ENCODE measurements at regions not wholly inside any gene's neighbourhood (a gene's known extent, or its start where the extent isn't known, plus 50 kb on each side); places are given as distances from the start of the nearest gene placed in this dataset.

DNA sequence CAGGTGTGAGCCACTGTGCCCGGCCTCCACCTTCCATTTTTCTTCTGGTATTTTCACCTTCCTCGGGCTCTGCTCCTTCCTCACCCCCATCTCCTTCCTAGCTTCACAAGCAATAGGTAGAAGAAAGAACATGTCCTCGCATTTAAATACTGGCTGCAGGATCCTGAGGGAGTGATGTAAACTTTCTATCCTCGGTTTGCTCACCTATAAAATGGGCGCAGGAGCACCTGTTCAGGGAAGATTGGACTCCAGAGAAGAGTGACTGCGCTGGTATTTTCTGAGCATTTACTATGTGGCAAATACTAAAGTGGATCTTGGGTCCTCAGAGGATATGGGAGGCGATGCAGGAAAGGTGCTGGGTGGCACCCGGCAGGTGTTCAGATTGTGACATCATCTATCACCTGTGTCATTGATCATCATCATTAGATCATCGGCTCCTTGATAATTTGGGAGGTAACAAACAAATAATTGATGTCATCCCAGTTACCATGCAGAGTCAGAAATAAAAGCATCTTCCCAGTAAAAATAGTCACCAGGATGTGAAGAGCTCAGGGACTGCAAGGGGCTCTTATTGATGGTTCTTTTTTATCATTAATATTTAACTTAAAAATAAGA, 72.8 kb downstream of the FOXL1 start:
- ChIA-PET POLR2A (no interaction called here), CTCF (no interaction called here)
- Mint-ChIP-seq H3K27me3 (ENCODE audit: low read depth) (no peaks in the 10 kb centered on the region), H3K4me3 (no peak overlapping the region), H3K36me3 (ENCODE audit: low read depth) (no peaks in the 10 kb centered on the region), H3K9me3 (ENCODE audit: insufficient read depth) (peaks cover 3% of the 10 kb centered on the region), H3K27ac (no peak overlapping the region), H3K4me1 (ENCODE audit: low read depth) (no peaks in the 10 kb centered on the region)
- DNase-seq (no peak), ATAC-seq (no peak)

GRCh38 chr16:86651823-86652222, 73.5 kb downstream of the FOXL1 start:
- Mint-ChIP-seq H3K4me3 (no peak overlapping the region), H3K4me1 (ENCODE audit: low read depth) (no peaks in the 10 kb centered on the region), H3K36me3 (ENCODE audit: low read depth) (no peaks in the 10 kb centered on the region), H3K27ac (no peak overlapping the region), H3K9me3 (ENCODE audit: insufficient read depth) (peaks cover 3% of the 10 kb centered on the region), H3K27me3 (ENCODE audit: low read depth) (no peaks in the 10 kb centered on the region)
- ATAC-seq (no peak), DNase-seq (no peak)
- POLR2A ChIA-PET: no interaction called here
- CTCF ChIA-PET: no interaction called here

GRCh38 chr16:86653285-86654006, 75.1 kb downstream of the FOXL1 start:
- POLR2A ChIA-PET: no interaction called here
- H3K27ac Mint-ChIP-seq: no peak overlapping the region
- H3K4me1 Mint-ChIP-seq (ENCODE audit: low read depth): no peaks in the 10 kb centered on the region
- no peak overlapping the region for H3K4me3 Mint-ChIP-seq
- peaks cover 3% of the 10 kb centered on the region for H3K9me3 Mint-ChIP-seq (ENCODE audit: insufficient read depth)
- CTCF ChIA-PET: no interaction called here
- no peaks in the 10 kb centered on the region for H3K36me3 Mint-ChIP-seq (ENCODE audit: low read depth)
- ATAC-seq: no peak
- DNase-seq: no peak
- no peaks in the 10 kb centered on the region for H3K27me3 Mint-ChIP-seq (ENCODE audit: low read depth)

DNA sequence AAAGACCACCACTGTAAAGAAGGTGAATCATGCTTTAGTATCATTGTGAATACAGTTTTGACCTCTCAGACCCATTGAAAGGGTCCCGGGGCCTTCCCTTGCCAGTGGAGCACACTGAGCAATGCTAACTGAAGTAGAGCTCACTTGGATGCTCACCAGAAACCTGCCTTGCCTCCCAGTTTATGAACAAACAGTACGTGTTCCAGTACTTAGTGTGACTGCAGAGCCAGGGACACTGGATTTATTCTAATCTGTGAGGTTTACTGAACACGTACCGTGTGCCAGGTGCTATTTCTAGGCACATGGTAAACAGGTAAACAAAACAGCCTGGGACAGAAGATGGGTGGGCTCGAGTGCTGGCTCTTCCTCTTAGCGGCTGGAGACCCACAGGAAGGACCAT, 79.6 kb downstream of the FOXL1 start:
- H3K36me3 Mint-ChIP-seq (ENCODE audit: low read depth): no peaks in the 10 kb centered on the region
- peaks cover 6% of the 10 kb centered on the region for H3K27me3 Mint-ChIP-seq (ENCODE audit: low read depth)
- POLR2A ChIA-PET: no interaction called here
- no peaks in the 10 kb centered on the region for H3K9me3 Mint-ChIP-seq (ENCODE audit: insufficient read depth)
- H3K27ac Mint-ChIP-seq: no peak overlapping the region
- no peak for ATAC-seq
- no peak for DNase-seq
- H3K4me3 Mint-ChIP-seq: no peak overlapping the region
- CTCF ChIA-PET: no interaction called here
- no peaks in the 10 kb centered on the region for H3K4me1 Mint-ChIP-seq (ENCODE audit: low read depth)

DNA sequence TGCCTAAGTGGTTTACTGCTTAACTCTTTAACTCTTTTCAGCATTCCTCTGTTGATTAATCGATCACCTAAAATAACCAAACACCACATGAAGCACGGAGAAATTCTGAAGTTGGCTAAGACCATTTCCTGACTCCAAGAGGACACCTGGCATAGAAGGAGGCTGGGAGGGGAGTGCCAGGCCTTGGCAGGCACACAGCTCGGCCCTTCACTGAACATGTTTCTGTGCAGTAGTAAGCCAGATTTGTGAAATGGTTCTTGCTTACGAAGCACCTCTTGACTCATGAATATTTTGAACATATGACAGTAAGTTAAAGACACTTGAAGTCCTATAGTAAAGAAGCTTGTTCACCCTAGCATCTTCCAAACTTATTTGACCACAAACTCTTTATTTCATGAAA, 82.3 kb downstream of the FOXL1 start:
- ChIA-PET CTCF (no interaction called here), POLR2A (no interaction called here)
- peaks cover 11% of the 10 kb centered on the region for H3K27me3 Mint-ChIP-seq (ENCODE audit: low read depth)
- no peak overlapping the region for H3K27ac Mint-ChIP-seq
- peaks cover 20% of the 10 kb centered on the region for H3K4me1 Mint-ChIP-seq (ENCODE audit: low read depth)
- DNase-seq (no peak), ATAC-seq (no peak)
- no peak overlapping the region for H3K4me3 Mint-ChIP-seq
- peaks cover 2% of the 10 kb centered on the region for H3K36me3 Mint-ChIP-seq (ENCODE audit: low read depth)
- H3K9me3 Mint-ChIP-seq (ENCODE audit: insufficient read depth): no peaks in the 10 kb centered on the region

DNA sequence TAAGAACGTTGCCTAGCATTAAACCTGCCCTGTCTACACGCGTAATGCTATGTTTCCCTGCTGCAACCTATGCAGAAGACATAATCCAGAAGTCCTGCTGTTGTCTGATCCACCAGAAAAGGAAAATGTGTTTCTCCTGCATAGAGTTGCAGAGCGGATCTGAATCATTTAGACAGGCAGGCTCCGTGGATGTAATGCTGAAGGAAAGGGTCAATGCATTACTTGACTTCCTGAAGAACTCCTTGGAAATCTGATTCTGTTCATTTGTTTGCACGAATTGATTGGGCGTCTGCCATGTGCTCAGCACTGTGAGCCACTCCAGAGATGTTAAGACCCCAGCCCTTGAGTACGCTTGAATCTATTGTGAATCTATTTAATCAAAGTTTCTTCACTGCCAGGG, 83.4 kb downstream of the FOXL1 start:
- H3K4me1 Mint-ChIP-seq (ENCODE audit: low read depth): peaks cover 20% of the 10 kb centered on the region
- H3K27me3 Mint-ChIP-seq (ENCODE audit: low read depth): peaks cover 11% of the 10 kb centered on the region
- no peaks in the 10 kb centered on the region for H3K9me3 Mint-ChIP-seq (ENCODE audit: insufficient read depth)
- no peak overlapping the region for H3K27ac Mint-ChIP-seq
- H3K36me3 Mint-ChIP-seq (ENCODE audit: low read depth): peaks cover 2% of the 10 kb centered on the region
- no peak for DNase-seq
- ChIA-PET POLR2A (no interaction called here), CTCF (no interaction called here)
- no peak for ATAC-seq
- no peak overlapping the region for H3K4me3 Mint-ChIP-seq

- DNase-seq (no peak), ATAC-seq (no peak)
- no peak overlapping the region for H3K4me3 Mint-ChIP-seq
- H3K27ac Mint-ChIP-seq: no peak overlapping the region
- H3K4me1 Mint-ChIP-seq (ENCODE audit: low read depth): peaks cover 20% of the 10 kb centered on the region
- H3K27me3 Mint-ChIP-seq (ENCODE audit: low read depth): peaks cover 11% of the 10 kb centered on the region
- no peaks in the 10 kb centered on the region for H3K9me3 Mint-ChIP-seq (ENCODE audit: insufficient read depth)
- POLR2A ChIA-PET: no interaction called here
- H3K36me3 Mint-ChIP-seq (ENCODE audit: low read depth): peaks cover 2% of the 10 kb centered on the region
- CTCF ChIA-PET: no interaction called here
Measured at GRCh38 chr16:86662195-86662594, 83.8 kb downstream of the FOXL1 start.

- peaks cover 20% of the 10 kb centered on the region for H3K4me1 Mint-ChIP-seq (ENCODE audit: low read depth)
- no peak overlapping the region for H3K27ac Mint-ChIP-seq
- no peak for DNase-seq
- ChIA-PET POLR2A (no interaction called here), CTCF (no interaction called here)
- peaks cover 11% of the 10 kb centered on the region for H3K27me3 Mint-ChIP-seq (ENCODE audit: low read depth)
- H3K36me3 Mint-ChIP-seq (ENCODE audit: low read depth): peaks cover 2% of the 10 kb centered on the region
- no peaks in the 10 kb centered on the region for H3K9me3 Mint-ChIP-seq (ENCODE audit: insufficient read depth)
- no peak overlapping the region for H3K4me3 Mint-ChIP-seq
- ATAC-seq: no peak
Measured at GRCh38 chr16:86662740-86663139, 84.4 kb downstream of the FOXL1 start.

DNA sequence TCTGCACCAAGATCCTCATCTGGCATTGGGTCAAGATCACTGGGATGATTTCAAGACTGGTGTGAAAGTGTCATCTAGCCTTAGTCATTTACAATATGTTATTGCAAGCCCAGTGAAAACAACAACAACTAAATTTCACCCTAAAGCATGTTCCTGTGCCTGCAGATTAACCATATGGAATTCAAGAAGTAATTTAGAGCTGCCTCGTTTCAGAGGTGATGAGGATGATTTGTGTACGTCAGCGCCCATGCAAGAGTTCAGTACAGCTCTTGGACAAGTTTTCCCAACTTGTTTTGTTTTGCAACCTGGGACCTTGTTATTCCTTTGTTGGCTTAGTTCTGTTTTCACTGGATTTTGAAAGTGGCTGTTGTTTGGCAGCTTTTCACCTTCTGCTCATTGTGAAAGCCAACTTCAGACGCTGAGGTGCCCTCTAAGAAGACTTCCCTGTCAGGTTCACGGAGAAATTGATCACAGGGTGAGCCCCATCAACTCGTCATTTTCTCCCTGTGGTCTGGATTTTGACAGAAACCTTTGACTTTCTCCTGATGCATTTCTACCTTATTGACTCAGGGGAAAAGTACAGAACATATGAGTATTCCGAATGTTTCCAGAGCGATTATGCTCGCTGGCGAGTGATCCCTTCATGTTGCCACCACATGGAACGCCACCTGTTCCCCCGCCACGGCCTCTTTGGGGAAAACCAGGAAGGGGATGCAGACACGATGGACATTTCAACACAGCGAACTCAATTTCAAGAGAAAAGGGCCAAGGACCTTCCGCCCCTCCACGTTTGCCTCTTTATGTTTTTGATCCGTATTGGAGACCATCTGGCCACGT, 85.6 kb downstream of the FOXL1 start:
- ChIA-PET POLR2A (no interaction called here), CTCF (no interaction called here)
- no peak for ATAC-seq
- peaks cover 2% of the 10 kb centered on the region for H3K36me3 Mint-ChIP-seq (ENCODE audit: low read depth)
- no peaks in the 10 kb centered on the region for H3K9me3 Mint-ChIP-seq (ENCODE audit: insufficient read depth)
- peaks cover 11% of the 10 kb centered on the region for H3K27me3 Mint-ChIP-seq (ENCODE audit: low read depth)
- peak overlapping the region; percentile 80 for H3K27ac Mint-ChIP-seq
- DNase-seq: no peak
- H3K4me1 Mint-ChIP-seq (ENCODE audit: low read depth): peaks cover 22% of the 10 kb centered on the region
- no peak overlapping the region for H3K4me3 Mint-ChIP-seq

DNA sequence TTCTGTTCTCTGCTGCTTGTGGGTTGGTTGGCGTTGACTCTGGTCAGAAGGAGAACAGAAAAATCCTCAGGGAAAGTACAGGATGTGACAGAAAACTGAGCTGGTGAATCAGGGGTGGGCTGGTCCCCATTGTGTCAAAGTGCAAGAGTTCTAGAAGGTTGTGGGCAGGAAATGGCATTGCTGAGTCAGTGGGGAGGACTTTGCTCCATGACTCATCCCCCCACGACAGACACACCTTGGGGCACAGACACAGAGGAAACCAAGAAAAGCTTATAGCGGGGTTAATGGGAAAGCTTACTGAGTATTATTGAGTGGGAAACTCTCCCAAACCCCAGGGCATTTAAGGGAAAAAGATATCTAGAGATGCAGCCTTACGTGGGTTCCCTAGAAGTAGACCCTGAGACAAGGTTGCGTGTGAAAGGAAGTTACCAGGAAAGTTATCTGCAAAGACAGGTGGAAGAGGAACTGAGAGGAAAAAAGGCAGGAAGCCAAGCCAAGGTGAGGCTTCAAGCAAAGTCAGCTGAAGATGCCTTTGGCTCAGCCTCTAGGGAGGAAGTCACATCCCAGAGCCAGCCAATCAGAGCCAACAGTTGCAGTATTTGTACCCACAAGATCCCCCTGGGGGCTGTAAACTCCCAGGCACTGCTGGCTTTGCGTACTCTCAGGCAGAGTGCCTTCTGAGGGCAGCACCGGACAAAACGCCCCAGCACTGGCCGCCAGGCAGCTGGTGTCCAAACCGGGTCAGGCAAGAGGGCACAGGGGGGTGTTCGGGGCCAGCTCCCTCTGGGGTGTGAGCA, 86.4 kb downstream of the FOXL1 start:
- DNase-seq (peak; percentile 67), ATAC-seq (peak; percentile 73)
- Mint-ChIP-seq H3K36me3 (ENCODE audit: low read depth) (peaks cover 2% of the 10 kb centered on the region), H3K9me3 (ENCODE audit: insufficient read depth) (no peaks in the 10 kb centered on the region), H3K27ac (peak overlapping the region; percentile 80), H3K4me3 (peak overlapping the region; percentile 2), H3K27me3 (ENCODE audit: low read depth) (peaks cover 11% of the 10 kb centered on the region), H3K4me1 (ENCODE audit: low read depth) (peaks cover 23% of the 10 kb centered on the region)
- CTCF ChIA-PET: no interaction called here
- POLR2A ChIA-PET: interaction anchor here (0.5 kb wide), 1 partner anchor 44 kb away, joined by 3 read pairs; no protein-coding TSS in a partner anchor

DNA sequence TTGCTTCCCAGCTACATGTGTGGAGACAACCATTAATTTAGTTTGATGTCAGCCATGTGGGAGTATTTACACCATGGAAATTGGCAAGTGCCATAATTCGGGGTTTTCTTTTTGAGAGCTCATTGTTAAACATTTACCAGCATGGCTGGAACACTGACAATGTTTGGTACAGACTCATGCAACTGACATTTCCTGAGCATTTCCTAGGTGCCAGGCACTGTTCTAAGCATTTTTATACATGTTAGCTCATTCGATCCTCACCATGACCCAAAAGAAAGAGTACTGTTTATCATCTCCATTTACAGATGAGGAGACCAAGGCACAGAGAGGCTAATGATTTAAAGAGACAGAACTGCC, 86.9 kb downstream of the FOXL1 start:
- ChIA-PET POLR2A (interaction anchor here (0.5 kb wide), 1 partner anchor 43 kb away, joined by 3 read pairs; no protein-coding TSS in a partner anchor), CTCF (no interaction called here)
- Mint-ChIP-seq H3K4me3 (no peak overlapping the region), H3K27me3 (ENCODE audit: low read depth) (peaks cover 11% of the 10 kb centered on the region), H3K27ac (no peak overlapping the region), H3K4me1 (ENCODE audit: low read depth) (peaks cover 23% of the 10 kb centered on the region), H3K36me3 (ENCODE audit: low read depth) (peaks cover 2% of the 10 kb centered on the region), H3K9me3 (ENCODE audit: insufficient read depth) (no peaks in the 10 kb centered on the region)
- ATAC-seq (no peak), DNase-seq (no peak)

DNA sequence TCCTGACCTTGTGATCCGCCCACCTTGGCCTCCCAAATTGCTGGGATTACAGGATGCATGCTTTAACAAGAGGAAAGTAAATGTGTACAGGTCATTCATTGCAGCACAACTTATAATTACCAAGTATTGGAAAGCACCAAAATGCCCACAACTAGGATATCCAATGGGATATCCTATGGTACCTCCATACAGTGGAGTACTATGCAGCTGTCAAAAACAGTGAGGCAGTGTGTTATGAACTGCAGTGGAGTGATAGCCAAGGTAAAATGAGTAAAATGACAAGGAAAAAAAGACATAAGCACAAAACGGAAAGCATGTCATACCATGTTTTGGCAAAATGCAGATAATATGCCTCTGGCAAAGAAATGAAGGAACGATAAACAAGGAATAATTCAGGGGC, 87.6 kb downstream of the FOXL1 start:
- ATAC-seq: no peak
- peaks cover 23% of the 10 kb centered on the region for H3K4me1 Mint-ChIP-seq (ENCODE audit: low read depth)
- no peak overlapping the region for H3K27ac Mint-ChIP-seq
- ChIA-PET CTCF (no interaction called here), POLR2A (no interaction called here)
- H3K4me3 Mint-ChIP-seq: no peak overlapping the region
- H3K9me3 Mint-ChIP-seq (ENCODE audit: insufficient read depth): no peaks in the 10 kb centered on the region
- peaks cover 2% of the 10 kb centered on the region for H3K36me3 Mint-ChIP-seq (ENCODE audit: low read depth)
- peaks cover 11% of the 10 kb centered on the region for H3K27me3 Mint-ChIP-seq (ENCODE audit: low read depth)
- DNase-seq: no peak
